H1 (cell line): ENCODE measurements at regions not wholly inside any gene's neighbourhood (a gene's known extent, or its start where the extent isn't known, plus 50 kb on each side); places are given as distances from the start of the nearest gene placed in this dataset.

Experiments
- CHD7 ChIP-seq: fragments of 300-600 bp; sonication (generic); IDR thresholded peaks from 2 replicates; pipeline ENCODE4 v1.7.1; 2012; ENCODE audit warnings: low read length, moderate library complexity, mild to moderate bottlenecking, inconsistent platforms; ENCODE audit not compliant: insufficient replicate concordance
- NRF1 ChIP-seq: IDR thresholded peaks from 2 replicates; pipeline ENCODE4 v1.6.1; 2011; ENCODE audit warnings: mild to moderate bottlenecking, low read depth, low read length, improper control_type of control experiment

- no peak for TF ChIP-seq CHD7
- no peak for TF ChIP-seq NRF1
- TF ChIP-seq, all 59 proteins: peak for 0
These were observed 163.1 kb upstream of the PKDCC start (continued) for GRCh38 chr2:41884718-41885117.
